KMS-11 (cell line): ENCODE measurements at regions not wholly inside any gene's neighbourhood (a gene's known extent, or its start where the extent isn't known, plus 50 kb on each side); places are given as distances from the start of the nearest gene placed in this dataset.
"Not testable (repeated sequence)": the region's sequence is repeated elsewhere in the genome, so short reads cannot be mapped to it uniquely, and the experiment has no call there.

ENCODE experiments used
- H2AFZ ChIP-seq: fragments of 200-600 bp; sonication (generic); 2 replicates; pipeline ENCODE4 v1.6.1; 2016; ENCODE audit warnings: antibody characterized with exemption, mixed run types, low read depth
- H3K27ac ChIP-seq: fragments of 200-600 bp; sonication (generic); 2 replicates; pipeline ENCODE4 v1.6.1; 2016; ENCODE audit warnings: mild to moderate bottlenecking, mixed run types
- H3K27me3 ChIP-seq: fragments of 200-600 bp; sonication (generic); 2 replicates; pipeline ENCODE4 v1.6.1; 2017; ENCODE audit warnings: mild to moderate bottlenecking, low read depth, mixed run types, moderate library complexity; ENCODE audit not compliant: insufficient read depth
- H3K36me3 ChIP-seq: fragments of 200-600 bp; sonication (generic); 2 replicates; pipeline ENCODE4 v1.6.1; 2017; ENCODE audit warnings: mild to moderate bottlenecking, mixed run types; ENCODE audit not compliant: insufficient read depth
- H3K4me1 ChIP-seq: fragments of 200-600 bp; sonication (generic); 2 replicates; pipeline ENCODE4 v1.6.1; 2016; ENCODE audit warnings: mild to moderate bottlenecking, low read depth, mixed run types; ENCODE audit not compliant: poor library complexity, severe bottlenecking
- H3K4me2 ChIP-seq: fragments of 200-600 bp; sonication (generic); 2 replicates; pipeline ENCODE4 v1.7.0; 2016; ENCODE audit warnings: mild to moderate bottlenecking, mixed run types
- H3K4me3 ChIP-seq: fragments of 200-600 bp; sonication (generic); IDR thresholded peaks from 2 replicates; pipeline ENCODE4 v1.6.1; 2017; ENCODE audit warnings: low read depth, low read length, mixed read lengths; ENCODE audit not compliant: insufficient read depth
- H3K79me2 ChIP-seq: fragments of 200-600 bp; sonication (generic); 2 replicates; pipeline ENCODE4 v1.6.1; 2016; ENCODE audit warnings: low read depth, mixed run types; ENCODE audit not compliant: insufficient read depth
- H3K9ac ChIP-seq: fragments of 200-600 bp; sonication (generic); 2 replicates; pipeline ENCODE4 v1.6.1; 2016; ENCODE audit warnings: mild to moderate bottlenecking, mixed run types
- H4K20me1 ChIP-seq: fragments of 200-600 bp; sonication (generic); 2 replicates; pipeline ENCODE4 v1.6.1; 2016; ENCODE audit warnings: mild to moderate bottlenecking, mixed run types; ENCODE audit not compliant: insufficient read depth
- CTCF ChIP-seq: fragments of 200-600 bp; sonication (generic); conservative IDR thresholded peaks from 2 replicates; pipeline ENCODE4 v1.6.1; 2017; ENCODE audit warnings: low read depth, mild to moderate bottlenecking, antibody characterized with exemption, low read length, moderate library complexity, mixed read lengths

- no peak overlapping the region for H3K4me3 ChIP-seq
- H3K79me2 ChIP-seq, result no peaks in the 10 kb centered on the region
- no peak overlapping the region for H3K4me2 ChIP-seq
- H2AFZ ChIP-seq, result no peak overlapping the region
- H4K20me1 ChIP-seq, result no peaks in the 10 kb centered on the region
- H3K27me3 ChIP-seq, result no peaks in the 10 kb centered on the region
- no peaks in the 10 kb centered on the region for H3K4me1 ChIP-seq
- H3K27ac ChIP-seq, result no peak overlapping the region
- no peaks in the 10 kb centered on the region for H3K36me3 ChIP-seq
- no peak overlapping the region for H3K9ac ChIP-seq
- TF ChIP-seq CTCF, result no peak
Measured at GRCh38 chr3:180776433-180776832, 97.1 kb upstream of the CCDC39 start.

- TF ChIP-seq CTCF, result no peak
- no peaks in the 10 kb centered on the region for H3K27me3 ChIP-seq
- no peak overlapping the region for H3K9ac ChIP-seq
- H3K79me2 ChIP-seq, result no peaks in the 10 kb centered on the region
- no peak overlapping the region for H3K27ac ChIP-seq
- no peaks in the 10 kb centered on the region for H3K4me1 ChIP-seq
- no peak overlapping the region for H3K4me3 ChIP-seq
- H3K4me2 ChIP-seq, result no peak overlapping the region
- no peaks in the 10 kb centered on the region for H3K36me3 ChIP-seq
- no peak overlapping the region for H2AFZ ChIP-seq
- no peaks in the 10 kb centered on the region for H4K20me1 ChIP-seq
Measured at GRCh38 chr3:180782195-180782984, 103.1 kb upstream of the CCDC39 start.

GRCh38 chr3:180786227-180786626, 106.9 kb upstream of the CCDC39 start:
- H3K9ac ChIP-seq, H3K4me3 ChIP-seq: not testable (repeated sequence)

GRCh38 chr3:180789774-180790173, 110.5 kb upstream of the CCDC39 start:
- Histone ChIP-seq H4K20me1 (no peaks in the 10 kb centered on the region), H3K4me1 (no peaks in the 10 kb centered on the region), H3K27me3 (no peaks in the 10 kb centered on the region), H3K36me3 (no peaks in the 10 kb centered on the region), H2AFZ (no peak overlapping the region), H3K79me2 (no peaks in the 10 kb centered on the region), H3K27ac (no peak overlapping the region), H3K4me2 (no peak overlapping the region), H3K4me3 (no peak overlapping the region), H3K9ac (no peak overlapping the region)
- TF ChIP-seq CTCF, result no peak

More at GRCh38 chr3:180786227-180786626, 106.9 kb upstream of the CCDC39 start:
- not testable (repeated sequence) for H3K79me2 ChIP-seq, H3K4me1 ChIP-seq, H3K27me3 ChIP-seq, H2AFZ ChIP-seq, H4K20me1 ChIP-seq, H3K36me3 ChIP-seq, H3K4me2 ChIP-seq, H3K27ac ChIP-seq

- H3K79me2 ChIP-seq, result no peaks in the 10 kb centered on the region
- H3K4me1 ChIP-seq, result no peaks in the 10 kb centered on the region
- H3K27me3 ChIP-seq, result no peaks in the 10 kb centered on the region
- no peak overlapping the region for H3K4me2 ChIP-seq
- H3K27ac ChIP-seq, result no peak overlapping the region
- no peak overlapping the region for H3K9ac ChIP-seq
- no peaks in the 10 kb centered on the region for H3K36me3 ChIP-seq
- no peaks in the 10 kb centered on the region for H4K20me1 ChIP-seq
- no peak overlapping the region for H2AFZ ChIP-seq
- no peak overlapping the region for H3K4me3 ChIP-seq
- TF ChIP-seq CTCF, result no peak
Measured at GRCh38 chr3:180798197-180798596, 114.3 kb upstream of the FXR1 start.
